Gastroesophageal sphincter (tissue), 4 donors: ENCODE measurements at regions not wholly inside any gene's neighbourhood (a gene's known extent, or its start where the extent isn't known, plus 50 kb on each side); places are given as distances from the start of the nearest gene placed in this dataset.
A peak's percentile ranks its signal among the peaks of the same experiment; 100 is the strongest.

Experiments
- ATAC-seq: fragments of 150-250 bp; one replicate; pipeline ENCODE4 v1.9.1; 2016; ENCODE audit warnings: mild to moderate bottlenecking, moderate library complexity
- H3K27ac ChIP-seq, 4 donors: fragments of 200-600 bp; sonication (generic) in 3 of 4; 1 replicate in 3 of 4; 2 replicates in 1 of 4; pipeline ENCODE4 v1.5.1; 2016 to 2019
- H3K27me3 ChIP-seq: fragments of 200-600 bp; sonication (generic); one replicate; pipeline ENCODE4 v1.5.1; 2019
- H3K36me3 ChIP-seq, 2 donors: fragments of 200-600 bp; sonication (generic); one replicate each; pipeline ENCODE4 v1.5.1; 2019; ENCODE audit warnings: control low read depth in 1 of 2
- H3K4me1 ChIP-seq, 3 donors: fragments of 200-600 bp; sonication (generic); 1 replicate in 2 of 3; 2 replicates in 1 of 3; pipeline ENCODE4 v1.5.1; 2016 to 2019; ENCODE audit warnings: control low read depth in 2 of 3
- H3K4me3 ChIP-seq, 2 donors: fragments of 200-600 bp; sonication (generic); one replicate each; pipeline ENCODE4 v1.5.1; 2019; ENCODE audit warnings: mild to moderate bottlenecking in 1 of 2, moderate library complexity in 1 of 2
- H3K9me3 ChIP-seq, 3 donors: fragments of 200-600 bp; sonication (generic); one replicate each; pipeline ENCODE4 v1.5.1; 2017 to 2019; ENCODE audit warnings: control low read depth in 2 of 3
- EP300 ChIP-seq: sonication (generic); formaldehyde crosslinking; IDR thresholded peaks from one replicate; pipeline ENCODE4 v1.6.1; 2017; ENCODE audit warnings: antibody characterized with exemption, mild to moderate bottlenecking
- POLR2A ChIP-seq, 2 donors: fragments of 450-650 bp; IDR thresholded peaks; one replicate each; pipeline ENCODE4 v1.6.1; 2017; ENCODE audit warnings: antibody characterized with exemption in 2 of 2, mild to moderate bottlenecking in 2 of 2, moderate library complexity in 1 of 2
- POLR2AphosphoS5 ChIP-seq: sonication (generic); formaldehyde crosslinking; IDR thresholded peaks from one replicate; pipeline ENCODE4 v1.6.1; 2017; ENCODE audit warnings: antibody characterized with exemption
- WGBS, 2 donors: methylation state at CpG; one replicate each; pipeline ENCODE4 v1.1.5; 2018; ENCODE audit warnings: low coverage in 1 of 2; 5-methylcytosine and 5-hydroxymethylcytosine counted together
- TF ChIP-seq, protein P1 (sequence below), 4 experiments: fragments of 200-600 bp in 2 of 4; fragments of 450-650 bp in 2 of 4; sonication (generic) in 1 of 4; IDR thresholded peaks; one replicate each; pipeline ENCODE4 v1.5.1; 2017 to 2019; ENCODE audit warnings: antibody characterized with exemption in 4 of 4, mild to moderate bottlenecking in 2 of 4, moderate library complexity in 2 of 4

DNA sequence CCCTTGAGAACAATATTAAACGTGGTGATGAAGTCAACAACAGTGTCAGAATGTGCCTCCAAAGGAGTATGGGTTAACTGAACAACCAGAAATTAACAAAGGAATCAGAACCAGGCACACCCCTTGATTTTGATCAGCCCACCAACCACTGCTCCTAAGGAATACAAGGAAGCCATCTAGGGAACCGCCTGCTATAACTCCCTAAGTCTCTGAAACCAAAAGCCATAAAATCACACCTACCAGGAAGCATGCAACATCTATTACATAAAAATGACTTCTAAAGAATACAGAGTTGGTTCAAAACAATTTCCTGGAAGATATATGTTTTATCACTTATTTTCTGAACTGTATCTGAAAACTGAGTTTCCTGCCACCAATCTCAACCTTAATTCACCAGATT is 360.0 kb downstream of the EPHA4 start:
- no peak overlapping the region for H3K4me3 ChIP-seq
- no peaks in the 10 kb centered on the region for H3K9me3 ChIP-seq
- H3K27ac ChIP-seq: no peak overlapping the region
- H3K27me3 ChIP-seq: no peaks in the 10 kb centered on the region
- H3K4me1 ChIP-seq: no peaks in the 10 kb centered on the region
- no peak for ATAC-seq
- 54 to 66% methylated on average over 1 to 2 of the region's 2 CpGs for WGBS, 2 donors
- TF ChIP-seq, protein P1, sequence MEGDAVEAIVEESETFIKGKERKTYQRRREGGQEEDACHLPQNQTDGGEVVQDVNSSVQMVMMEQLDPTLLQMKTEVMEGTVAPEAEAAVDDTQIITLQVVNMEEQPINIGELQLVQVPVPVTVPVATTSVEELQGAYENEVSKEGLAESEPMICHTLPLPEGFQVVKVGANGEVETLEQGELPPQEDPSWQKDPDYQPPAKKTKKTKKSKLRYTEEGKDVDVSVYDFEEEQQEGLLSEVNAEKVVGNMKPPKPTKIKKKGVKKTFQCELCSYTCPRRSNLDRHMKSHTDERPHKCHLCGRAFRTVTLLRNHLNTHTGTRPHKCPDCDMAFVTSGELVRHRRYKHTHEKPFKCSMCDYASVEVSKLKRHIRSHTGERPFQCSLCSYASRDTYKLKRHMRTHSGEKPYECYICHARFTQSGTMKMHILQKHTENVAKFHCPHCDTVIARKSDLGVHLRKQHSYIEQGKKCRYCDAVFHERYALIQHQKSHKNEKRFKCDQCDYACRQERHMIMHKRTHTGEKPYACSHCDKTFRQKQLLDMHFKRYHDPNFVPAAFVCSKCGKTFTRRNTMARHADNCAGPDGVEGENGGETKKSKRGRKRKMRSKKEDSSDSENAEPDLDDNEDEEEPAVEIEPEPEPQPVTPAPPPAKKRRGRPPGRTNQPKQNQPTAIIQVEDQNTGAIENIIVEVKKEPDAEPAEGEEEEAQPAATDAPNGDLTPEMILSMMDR (IDR thresholded peaks at IDR 0.05): no peak
- no peak for TF ChIP-seq POLR2AphosphoS5
- no peak for TF ChIP-seq EP300
- H3K36me3 ChIP-seq: no peaks in the 10 kb centered on the region

DNA sequence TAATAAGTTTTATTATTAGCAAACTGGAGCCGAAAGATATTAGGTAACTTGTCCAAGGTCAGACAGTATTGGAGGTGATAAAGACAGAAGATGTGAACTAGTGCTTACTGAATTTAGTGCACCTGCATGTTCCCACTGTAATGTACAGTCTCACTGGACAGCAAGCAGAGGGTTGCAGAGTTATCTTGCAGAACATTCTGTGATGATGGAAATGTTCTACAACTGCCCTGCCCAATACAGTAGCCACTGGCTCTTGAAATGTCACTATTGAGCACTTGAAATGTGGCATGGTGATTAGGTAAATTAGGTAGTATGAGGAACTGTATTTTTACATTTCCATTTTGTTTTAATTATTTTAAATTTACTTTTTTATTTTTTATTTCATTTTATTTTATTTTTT is 356.6 kb downstream of the EPHA4 start:
- Histone ChIP-seq H3K36me3 (no peaks in the 10 kb centered on the region), H3K4me3 (no peak overlapping the region), H3K4me1 (no peaks in the 10 kb centered on the region), H3K9me3 (no peaks in the 10 kb centered on the region), H3K27me3 (no peaks in the 10 kb centered on the region), H3K27ac (no peak overlapping the region)
- TF ChIP-seq, protein P1 (IDR thresholded peaks at IDR 0.05): no peak
- no peak for TF ChIP-seq POLR2AphosphoS5
- TF ChIP-seq EP300: no peak
- TF ChIP-seq POLR2A (IDR thresholded peaks at IDR 0.05): no peak
- 80% methylated on average over 1 of the region's 1 CpG; no CpG with 5 or more reads in 1 of the 2 donors for WGBS, 2 donors
- ATAC-seq: no peak

DNA sequence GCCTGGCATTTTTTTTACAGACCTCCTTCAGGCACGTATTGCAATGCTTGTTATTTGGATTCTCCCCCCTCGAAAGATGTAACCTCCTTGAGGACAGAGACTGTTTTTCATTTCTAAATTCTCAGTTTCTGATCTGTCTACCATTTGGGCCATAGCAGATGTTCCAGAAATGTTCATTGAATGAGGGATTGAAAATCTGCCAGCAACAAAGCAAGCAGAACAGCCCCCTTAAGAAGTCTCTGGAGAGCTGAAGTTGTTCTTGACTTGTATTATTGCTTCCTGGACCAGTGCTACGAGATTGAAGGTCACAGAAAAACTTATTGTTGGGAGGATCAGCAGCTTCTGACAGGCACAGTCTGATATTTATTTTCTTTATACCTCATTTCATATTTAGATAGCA is 355.5 kb downstream of the EPHA4 start:
- WGBS, 2 donors: 75 to 82% methylated on average over 3 of the region's 3 CpGs
- TF ChIP-seq POLR2A (IDR thresholded peaks at IDR 0.05): no peak
- no peak for TF ChIP-seq EP300
- TF ChIP-seq, protein P1 (IDR thresholded peaks at IDR 0.05): no peak

DNA sequence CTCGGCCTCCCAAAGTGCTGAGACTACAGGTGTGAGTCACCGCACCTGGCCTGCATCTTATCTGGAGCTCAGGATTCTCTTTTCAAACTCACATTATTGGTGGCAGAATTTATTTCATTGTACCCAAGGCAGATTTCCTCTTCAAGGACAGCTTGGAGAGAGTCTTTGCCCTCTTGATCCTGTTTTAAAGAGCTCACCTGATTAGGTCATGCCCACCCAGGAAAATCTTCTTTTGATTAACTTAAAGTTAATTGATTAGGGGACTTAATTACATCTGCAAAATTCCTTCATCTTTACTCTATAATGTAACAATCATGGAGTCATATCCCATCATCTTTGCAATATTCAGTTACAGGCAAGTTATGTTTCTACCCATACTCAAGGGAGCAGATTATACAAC is 346.4 kb downstream of the EPHA4 start:
- H3K27ac ChIP-seq: no peak overlapping the region
- H3K36me3 ChIP-seq: no peaks in the 10 kb centered on the region
- TF ChIP-seq POLR2AphosphoS5 (no peak), POLR2A (IDR thresholded peaks at IDR 0.05) (no peak), EP300 (no peak)
- TF ChIP-seq, protein P1 (IDR thresholded peaks at IDR 0.05): no peak
- peaks cover 0 to 24% (median 2%) of the 10 kb centered on the region in 3 donors for H3K4me1 ChIP-seq
- H3K4me3 ChIP-seq: no peak overlapping the region
- no peaks in the 10 kb centered on the region for H3K27me3 ChIP-seq
- no peaks in the 10 kb centered on the region for H3K9me3 ChIP-seq
- no peak for ATAC-seq
- WGBS, 2 donors: 100% methylated on average over 1 of the region's 2 CpGs; no CpG with 5 or more reads in 1 of the 2 donors

More for the DNA sequence above, 355.5 kb downstream of the EPHA4 start:
- ATAC-seq: no peak
- no peaks in the 10 kb centered on the region for H3K27me3 ChIP-seq
- no peak overlapping the region for H3K27ac ChIP-seq
- no peak overlapping the region for H3K4me3 ChIP-seq
- H3K36me3 ChIP-seq: no peaks in the 10 kb centered on the region
- no peaks in the 10 kb centered on the region for H3K9me3 ChIP-seq
- no peaks in the 10 kb centered on the region for H3K4me1 ChIP-seq

DNA sequence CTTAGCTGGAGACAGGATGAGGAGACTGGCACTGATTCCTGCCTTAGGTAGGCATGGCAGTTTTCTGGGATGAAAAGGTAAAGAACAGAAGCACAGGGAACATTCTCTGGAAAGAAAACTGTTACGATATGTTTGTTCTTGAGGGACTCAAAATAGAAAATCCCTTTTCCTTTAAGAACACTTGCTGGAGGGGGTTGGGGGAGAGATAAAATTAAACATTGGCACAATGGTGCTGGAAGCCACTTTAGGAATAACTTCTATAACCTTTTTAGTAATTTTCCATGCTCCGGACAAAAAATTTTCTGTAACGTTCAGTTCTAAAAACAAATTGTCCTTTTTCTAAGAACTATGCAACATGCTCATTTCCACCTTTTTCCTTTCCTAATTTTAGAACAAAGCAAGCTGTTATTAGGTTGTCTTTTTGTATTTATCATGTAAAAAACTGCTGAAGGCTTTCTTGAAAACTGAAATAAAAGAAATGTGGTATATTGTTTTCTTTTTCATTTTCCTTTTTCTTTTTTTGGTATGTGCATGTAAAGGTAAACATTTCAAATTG is 343.8 kb downstream of the EPHA4 start:
- peak; percentile 53 for ATAC-seq
- 7 to 14% methylated on average over 3 of the region's 3 CpGs for WGBS, 2 donors

More for the DNA sequence above, 343.8 kb downstream of the EPHA4 start:
- TF ChIP-seq POLR2AphosphoS5 (no peak), EP300 (no peak), POLR2A (IDR thresholded peaks at IDR 0.05) (no peak)
- TF ChIP-seq, protein P1 (IDR thresholded peaks at IDR 0.05): no peak
- no peaks in the 10 kb centered on the region for H3K36me3 ChIP-seq
- peak overlapping the region; percentile 60 to 73 (median 65) for H3K27ac ChIP-seq
- H3K4me1 ChIP-seq: peaks cover 0 to 24% (median 2%) of the 10 kb centered on the region in 3 donors
- no peaks in the 10 kb centered on the region for H3K9me3 ChIP-seq
- no peak overlapping the region for H3K4me3 ChIP-seq
- H3K27me3 ChIP-seq: no peaks in the 10 kb centered on the region
